Left forelimb (tissue), 1 donor: ENCODE measurements at regions not wholly inside any gene's neighbourhood (a gene's known extent, or its start where the extent isn't known, plus 50 kb on each side); places are given as distances from the start of the nearest gene placed in this dataset.
A peak's percentile ranks its signal among the peaks of the same experiment; 100 is the strongest.

Experiments
- DNase-seq: peaks from one replicate; pipeline ENCODE4 v3.0.0-alpha.2; 2018; ENCODE audit warnings: low spot score

- no peak for DNase-seq
Measured at GRCh38 chr2:67625178-67625577, 228.0 kb downstream of the ETAA1 start.

- DNase-seq, result no peak
Measured at GRCh38 chr2:67625690-67626475, 228.8 kb downstream of the ETAA1 start.

GRCh38 chr2:67626656-67627055, 229.5 kb downstream of the ETAA1 start:
- no peak for DNase-seq

- no peak for DNase-seq
Measured at GRCh38 chr2:67627456-67628207, 230.5 kb downstream of the ETAA1 start.

- no peak for DNase-seq
Measured at GRCh38 chr2:67628892-67629291, 231.8 kb downstream of the ETAA1 start.

- DNase-seq, result no peak
Measured at GRCh38 chr2:67631483-67631882, 234.3 kb downstream of the ETAA1 start.

GRCh38 chr2:67633212-67633856, 236.2 kb downstream of the ETAA1 start:
- no peak for DNase-seq

- DNase-seq, result no peak
Measured at GRCh38 chr2:67638146-67638545, 241.0 kb downstream of the ETAA1 start.

- no peak for DNase-seq
Measured at GRCh38 chr2:67641312-67642045, 244.3 kb downstream of the ETAA1 start.

- DNase-seq, result no peak
Measured at GRCh38 chr2:67642046-67642382, 244.9 kb downstream of the ETAA1 start.

GRCh38 chr2:67642961-67643360, 245.8 kb downstream of the ETAA1 start:
- DNase-seq, result no peak

- DNase-seq, result no peak
Measured at GRCh38 chr2:67645280-67646138, 248.4 kb downstream of the ETAA1 start.

GRCh38 chr2:67646714-67647333, 249.7 kb downstream of the ETAA1 start:
- no peak for DNase-seq

GRCh38 chr2:67649331-67650261, 252.5 kb downstream of the ETAA1 start:
- peak; percentile 75 for DNase-seq

- peak; percentile 85 for DNase-seq
Measured at GRCh38 chr2:67650291-67651133, 253.4 kb downstream of the ETAA1 start.

- DNase-seq, result no peak
Measured at GRCh38 chr2:67651565-67651964, 254.4 kb downstream of the ETAA1 start.

GRCh38 chr2:67652679-67653078, 255.5 kb downstream of the ETAA1 start:
- DNase-seq, result no peak

GRCh38 chr2:67656875-67657274, 259.7 kb downstream of the ETAA1 start:
- no peak for DNase-seq

- no peak for DNase-seq
Measured at GRCh38 chr2:67658820-67659219, 261.7 kb downstream of the ETAA1 start.
